GM19463 (cell line): ENCODE measurements at regions not wholly inside any gene's neighbourhood (a gene's known extent, or its start where the extent isn't known, plus 50 kb on each side); places are given as distances from the start of the nearest gene placed in this dataset.

Experiments
- ATAC-seq: cut with Tn5 transposase; IDR thresholded peaks from one replicate; pipeline ENCODE4 v1.9.1; 2021; ENCODE audit warnings: mild to moderate bottlenecking, moderate library complexity; ENCODE audit not compliant: unreplicated experiment

DNA sequence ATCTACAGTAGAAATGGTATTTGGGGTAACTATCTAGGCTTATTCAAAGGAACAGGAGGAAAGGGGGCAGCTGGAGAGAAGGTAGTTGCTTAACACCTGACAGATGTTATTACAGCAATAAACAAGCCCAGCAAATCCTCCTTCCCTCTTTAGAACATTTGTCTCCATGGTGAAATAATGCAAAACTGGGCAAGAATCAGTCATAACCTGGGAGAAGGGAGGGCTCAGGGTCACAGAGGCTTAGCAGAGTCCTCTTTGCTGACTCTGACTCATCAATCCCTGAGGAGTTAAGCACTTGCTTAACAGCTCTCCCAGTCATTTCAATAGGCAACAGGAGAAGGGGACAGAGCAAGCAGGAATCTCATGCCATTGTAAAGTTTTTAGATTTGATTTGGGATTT is 230.3 kb downstream of the IBTK start:
- ATAC-seq, result no peak

DNA sequence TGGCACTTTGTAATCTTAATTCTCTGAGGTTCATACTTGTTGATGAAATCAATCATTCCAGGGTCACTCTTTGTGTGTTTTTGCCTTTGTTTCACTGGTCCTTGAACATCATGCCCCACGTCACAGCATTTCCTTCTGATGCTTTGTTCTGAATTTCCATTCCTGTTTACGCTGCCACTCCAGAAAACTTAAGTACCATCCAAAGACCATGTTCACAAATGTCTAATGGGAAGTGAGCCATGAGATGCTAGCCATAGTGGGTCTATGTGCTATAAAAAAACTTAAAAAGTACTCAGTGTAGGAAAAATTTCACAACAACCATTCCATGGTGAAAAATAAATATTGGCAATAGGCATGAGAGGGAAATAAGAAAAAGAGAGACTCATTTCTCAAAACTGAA is 232.0 kb downstream of the IBTK start:
- no peak for ATAC-seq

DNA sequence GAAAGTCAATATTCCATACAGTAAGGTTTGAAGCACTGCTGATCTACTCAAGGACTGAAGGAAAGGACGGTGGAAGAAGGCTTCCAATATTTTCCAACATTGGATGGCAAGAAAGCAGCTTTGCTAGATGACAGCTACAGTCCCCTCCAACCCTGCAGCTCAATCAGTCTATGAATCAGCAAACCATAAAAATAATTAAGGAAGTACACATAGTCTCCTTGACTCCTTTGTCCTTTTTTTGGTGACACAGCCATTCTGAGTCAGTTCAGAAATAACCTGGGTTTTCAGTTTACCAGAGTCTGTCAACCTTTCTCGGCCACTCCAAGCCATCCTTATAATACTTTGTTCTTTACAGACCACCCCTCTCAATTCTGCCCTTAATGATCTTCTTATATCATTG is 232.5 kb downstream of the IBTK start:
- no peak for ATAC-seq

DNA sequence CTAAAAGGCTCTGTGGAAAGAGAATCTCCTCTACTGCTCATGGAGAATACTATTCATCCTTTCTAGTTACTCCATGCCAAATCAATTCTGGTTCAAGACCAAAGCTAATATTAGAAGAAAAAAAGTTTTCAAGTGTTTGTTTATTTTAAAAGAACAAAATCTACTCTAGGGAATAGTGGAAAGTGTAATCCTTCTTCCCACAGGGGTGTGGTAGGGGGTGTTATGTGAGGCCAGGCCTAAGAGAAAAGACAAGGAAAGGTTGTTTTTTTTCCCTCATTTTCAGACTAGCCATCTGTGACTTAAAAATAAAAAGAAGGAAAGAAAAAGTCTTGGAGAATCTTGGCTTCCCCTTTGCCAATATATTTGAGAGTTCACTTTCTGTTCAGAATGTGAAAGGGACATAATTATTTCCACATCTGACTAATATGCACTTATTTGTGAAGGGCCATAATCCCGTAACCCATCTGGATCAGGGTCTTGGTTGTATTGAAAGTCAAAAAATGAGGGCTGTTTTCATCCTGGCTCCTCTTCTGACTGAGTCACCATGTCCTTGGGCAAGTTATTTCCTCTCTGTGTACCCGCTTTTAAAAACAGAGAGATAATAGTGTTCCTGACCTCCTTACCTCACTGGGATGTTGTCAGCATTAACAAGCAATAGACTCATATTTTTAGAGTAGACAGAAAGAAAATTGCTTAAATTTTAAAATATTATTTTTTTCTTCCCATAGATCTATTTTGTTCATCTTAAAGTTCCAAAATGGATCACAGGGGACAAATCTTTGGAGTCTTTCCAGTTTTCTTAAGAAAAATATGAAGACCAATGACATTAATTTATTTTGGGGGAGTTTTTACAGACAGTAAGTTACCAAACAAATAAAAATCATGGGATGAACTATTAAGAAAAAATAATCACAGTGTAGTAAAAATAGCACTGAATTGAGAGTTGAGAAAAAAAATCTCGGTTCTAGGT is 233.7 kb downstream of the IBTK start:
- ATAC-seq, result no peak

DNA sequence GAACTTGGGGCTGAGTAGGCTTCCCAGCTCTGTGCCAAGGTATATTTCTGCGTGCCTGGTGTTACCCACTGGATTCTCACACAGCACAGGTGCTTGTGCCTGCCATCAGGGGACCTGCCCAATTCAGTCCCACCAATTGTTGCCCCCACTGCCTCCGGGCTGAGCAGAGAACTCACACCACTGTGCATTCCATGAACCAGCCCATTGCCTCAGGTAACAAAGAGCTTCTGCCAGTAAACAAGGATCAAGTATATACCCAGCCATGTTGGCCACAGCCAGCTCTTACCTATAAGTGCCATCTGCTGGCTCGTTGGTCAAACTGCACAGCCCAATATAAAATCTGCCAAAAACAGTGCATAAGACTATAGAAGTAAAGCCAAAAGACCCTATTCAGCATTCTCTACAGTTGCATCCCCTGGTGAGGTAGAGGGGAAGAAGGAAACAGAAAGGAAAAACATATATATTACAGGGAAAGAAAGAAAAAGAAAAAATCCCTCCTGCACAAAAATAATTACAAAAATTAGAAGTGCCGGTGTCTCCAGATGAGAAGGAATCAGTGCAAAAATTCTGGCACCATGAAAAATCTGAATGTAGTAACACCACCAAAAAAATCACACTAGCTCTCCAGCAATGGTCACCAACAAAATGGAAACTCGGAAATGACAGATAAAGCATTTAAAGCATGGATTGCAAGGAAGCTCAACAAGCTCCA is 241.4 kb downstream of the IBTK start:
- ATAC-seq, result peak; percentile 77

DNA sequence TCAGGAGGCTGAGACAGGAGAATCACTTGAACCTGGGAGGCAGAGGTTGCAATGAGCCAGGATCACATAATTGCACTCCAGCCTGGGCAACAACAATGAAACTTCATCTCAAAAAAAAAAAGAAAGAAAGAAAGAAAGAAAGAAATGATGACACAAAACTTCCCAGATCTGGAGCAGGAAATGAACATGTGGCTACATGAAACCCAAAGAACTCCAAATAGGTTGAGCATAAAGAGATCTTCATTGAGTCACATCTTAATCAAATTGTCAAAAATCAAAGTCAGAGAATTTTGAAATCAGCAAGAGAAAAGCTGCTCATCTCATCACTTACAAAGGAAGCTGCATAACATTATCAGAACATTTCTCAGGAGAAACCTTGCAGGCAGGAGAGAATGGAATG is 247.0 kb downstream of the IBTK start:
- ATAC-seq, result no peak

DNA sequence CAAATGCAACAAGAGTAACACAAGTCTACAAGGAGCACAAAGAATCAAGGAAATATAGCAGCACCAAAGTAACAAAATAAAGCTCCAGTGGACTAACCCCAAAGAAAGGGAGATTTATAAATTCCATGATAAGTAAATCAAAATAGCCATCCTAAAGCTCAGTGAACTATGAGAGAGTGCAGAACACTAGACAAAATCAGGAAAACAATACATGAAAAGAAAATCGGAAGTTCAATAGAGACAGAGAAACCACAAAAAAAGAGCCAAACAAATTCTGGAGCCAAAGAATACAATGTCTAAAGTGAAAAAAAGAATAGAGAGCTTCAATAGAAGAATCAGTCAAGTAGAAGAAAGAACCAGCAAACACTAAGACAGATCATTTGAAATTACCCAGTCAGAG is 247.3 kb upstream of the TENT5A start:
- no peak for ATAC-seq

DNA sequence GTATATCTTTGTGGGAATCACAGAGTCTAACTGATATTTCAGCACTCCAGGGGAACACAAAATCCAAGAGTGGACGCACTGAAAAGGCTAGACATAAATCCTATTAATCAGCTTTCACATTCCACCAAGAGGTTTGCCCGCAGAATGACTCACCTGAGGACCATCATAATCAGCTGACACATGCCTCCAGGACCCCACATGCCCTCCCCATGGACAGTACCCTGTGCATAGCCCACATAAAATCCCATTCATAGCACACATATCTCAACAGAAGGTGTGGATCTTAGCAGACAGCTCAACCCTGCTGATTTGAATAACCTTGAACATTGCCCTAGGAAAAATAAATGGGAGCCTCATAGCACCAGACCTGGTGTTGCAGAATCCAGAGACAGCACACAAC is 246.8 kb upstream of the TENT5A start:
- ATAC-seq, result no peak

DNA sequence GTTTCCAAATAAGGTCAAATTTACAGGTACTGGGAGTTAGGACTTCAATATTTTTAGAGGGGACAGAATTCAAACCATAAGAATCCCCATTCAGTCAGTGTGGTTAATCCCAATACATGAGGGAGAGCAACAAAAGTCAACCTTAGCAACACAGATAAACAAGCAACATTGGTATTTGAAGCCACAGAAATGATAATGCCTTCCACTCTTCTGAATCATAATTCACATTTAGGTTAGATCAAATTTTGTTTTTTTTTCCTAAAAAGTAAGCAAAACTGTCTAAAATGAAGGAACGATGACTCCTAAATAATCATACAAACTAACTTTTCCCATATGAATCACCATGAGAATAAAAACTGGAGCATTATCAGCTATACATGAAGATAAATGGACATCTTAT is 246.0 kb upstream of the TENT5A start:
- ATAC-seq, result no peak

DNA sequence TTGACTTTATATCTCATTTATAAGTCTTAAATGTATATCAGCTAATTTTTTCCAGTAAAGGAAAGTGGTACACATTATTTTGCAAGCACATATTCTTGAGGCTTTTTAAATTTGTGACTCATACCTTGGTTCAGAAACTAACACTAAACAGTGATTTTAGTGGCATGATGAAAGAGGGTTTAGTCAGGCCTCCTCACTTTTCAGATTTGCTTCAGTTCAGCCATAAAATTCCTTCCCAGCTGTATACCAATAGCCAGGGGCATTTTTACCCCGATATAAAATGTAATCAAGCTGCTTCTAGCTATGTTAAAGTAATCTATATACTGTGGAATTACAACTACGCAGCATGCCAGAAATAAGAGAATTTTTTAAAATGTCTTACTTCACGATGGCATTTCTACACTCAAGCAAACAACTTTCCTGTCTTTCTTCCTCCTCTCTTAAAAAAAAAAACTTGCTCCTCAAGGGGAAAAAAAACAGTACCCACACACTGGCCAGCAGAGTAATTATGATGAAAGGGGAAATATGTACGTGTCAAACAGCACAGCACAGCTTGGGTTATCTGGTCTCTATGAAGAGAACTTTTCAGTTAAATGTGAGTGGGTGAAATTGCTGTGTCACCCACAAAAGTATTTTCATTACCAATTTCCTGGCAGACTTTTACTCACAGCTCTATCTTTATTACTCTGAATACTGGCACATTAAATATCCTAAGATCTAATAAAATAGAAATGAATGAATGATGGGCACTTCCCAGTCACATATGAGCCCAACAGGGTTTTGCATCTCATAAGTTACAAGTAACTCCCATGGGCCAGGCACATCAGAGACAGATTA is 244.8 kb upstream of the TENT5A start:
- ATAC-seq, result peak; percentile 65

DNA sequence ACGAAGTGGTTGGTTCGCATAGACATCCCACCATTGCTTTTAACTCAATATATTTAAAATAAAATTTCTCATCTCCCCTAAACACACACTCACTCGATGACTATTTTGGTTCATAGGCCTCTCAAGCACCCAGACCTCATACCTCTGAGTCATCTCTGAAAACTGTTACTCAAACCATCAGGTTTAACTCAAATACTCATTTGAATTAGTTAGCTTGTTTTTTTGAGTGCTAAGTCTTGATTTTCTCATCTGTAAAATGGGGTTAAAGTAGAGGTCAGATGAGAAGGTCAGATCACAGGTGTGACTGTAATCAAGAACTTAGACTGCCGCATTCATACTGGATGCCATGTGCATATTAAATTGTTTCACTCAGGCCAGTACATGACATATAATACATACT is 243.9 kb upstream of the TENT5A start:
- ATAC-seq, result peak; percentile 55

DNA sequence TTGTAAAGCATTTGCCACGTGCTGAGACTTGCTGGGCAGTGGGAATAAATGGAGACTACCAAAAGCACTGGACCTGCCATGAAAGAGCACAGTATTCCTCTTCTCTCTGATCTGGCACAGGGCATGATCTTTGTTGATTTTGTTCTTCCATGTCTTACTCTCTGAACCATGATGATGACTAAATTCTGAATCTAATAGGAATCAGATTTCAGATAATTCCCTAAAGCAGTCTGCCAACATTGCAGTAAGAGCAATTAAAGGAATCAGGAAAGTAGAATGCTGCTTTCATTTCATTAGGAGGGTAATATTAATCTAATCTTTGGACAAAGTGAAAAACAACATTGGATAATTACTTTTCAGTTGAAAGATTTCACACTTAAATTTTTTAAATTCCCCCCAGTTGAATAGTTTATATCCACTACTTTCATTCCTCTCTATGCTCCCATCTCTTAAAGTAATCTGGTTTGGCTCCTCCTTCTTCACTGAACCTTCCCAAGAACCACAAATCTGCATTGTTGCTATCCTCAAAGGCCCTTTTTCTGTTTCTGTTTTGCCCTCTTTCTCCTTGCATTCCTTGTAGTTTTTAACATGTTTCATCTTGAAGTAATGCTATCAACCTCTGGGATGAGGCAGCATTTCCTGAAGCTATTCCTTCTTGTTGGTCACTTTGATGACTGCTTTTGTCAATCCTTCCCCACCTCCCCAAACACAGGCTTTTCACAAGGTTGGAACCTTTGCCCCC is 243.2 kb upstream of the TENT5A start:
- ATAC-seq, result no peak

DNA sequence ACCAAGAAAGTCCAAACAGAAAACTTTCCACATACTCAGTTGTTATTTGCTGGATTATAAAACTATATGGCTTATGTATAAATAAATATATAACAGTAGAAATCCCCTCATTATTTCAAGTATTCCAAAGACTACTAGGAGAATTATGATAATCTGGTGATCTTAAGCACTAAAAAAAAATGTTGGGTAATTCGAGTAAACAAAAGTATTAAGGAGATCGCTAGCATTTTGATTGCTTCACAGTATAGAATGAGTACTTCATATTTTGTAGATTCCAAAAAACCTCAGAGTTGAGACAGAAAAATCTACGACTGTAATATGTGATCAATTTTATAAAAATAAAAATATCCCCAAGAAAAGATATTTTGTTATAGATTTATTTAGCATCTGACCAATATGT is 236.4 kb upstream of the TENT5A start:
- ATAC-seq, result no peak

DNA sequence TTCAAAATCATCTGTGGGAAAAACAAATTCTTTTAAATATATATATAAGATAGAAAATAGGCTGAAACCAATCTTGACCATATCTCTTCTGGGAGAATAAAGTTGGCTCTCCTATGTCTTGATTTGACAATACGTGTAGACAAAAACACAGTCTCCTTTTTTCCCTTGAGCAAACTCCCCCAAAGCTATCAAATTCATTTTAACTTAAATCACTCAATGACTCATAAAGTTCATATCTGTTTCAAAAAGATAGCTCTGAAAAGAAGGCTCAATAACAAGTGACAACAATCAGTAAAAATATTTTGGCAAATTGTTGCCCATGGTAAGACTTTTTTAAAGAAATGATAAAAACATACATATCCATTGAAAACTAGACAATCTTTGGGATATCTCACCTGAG is 236.0 kb upstream of the TENT5A start:
- ATAC-seq, result no peak

DNA sequence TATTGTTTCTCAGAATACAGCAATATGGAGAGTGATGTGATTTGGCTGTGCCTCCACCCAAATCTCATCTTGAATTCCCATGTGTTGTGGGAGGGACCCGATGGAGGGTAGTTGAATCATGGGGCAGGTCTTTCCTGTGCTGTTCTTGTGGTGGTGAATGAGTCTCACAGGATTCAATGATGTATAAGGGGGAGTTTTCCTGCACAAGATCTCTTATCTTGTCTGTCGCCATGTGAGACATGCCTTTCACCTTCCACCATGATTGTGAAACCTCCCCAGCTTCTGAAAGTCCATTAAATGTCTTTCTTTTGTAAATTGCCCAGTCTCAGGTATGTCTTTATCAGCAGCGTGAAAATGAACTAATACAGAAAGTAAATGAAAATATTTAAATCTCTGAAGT is 234.8 kb upstream of the TENT5A start:
- no peak for ATAC-seq

DNA sequence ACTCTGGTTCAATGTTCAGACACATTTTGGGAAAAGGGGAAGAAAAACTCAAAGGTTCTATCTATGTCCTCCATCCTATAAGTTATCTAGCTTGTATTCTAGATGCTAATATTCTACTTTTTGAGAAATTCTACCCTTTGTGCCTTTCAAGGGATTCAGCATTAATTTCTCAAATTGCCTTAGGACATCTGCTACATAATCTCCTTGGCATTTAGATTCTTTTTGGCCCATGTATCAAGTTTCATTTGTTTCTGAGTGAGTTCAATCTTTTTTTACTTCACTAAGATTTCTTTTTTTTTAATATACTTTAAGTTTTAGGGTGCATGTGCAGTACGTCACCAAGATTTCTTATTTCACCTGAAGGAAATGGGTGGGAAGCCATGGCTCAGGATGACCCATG is 232.7 kb upstream of the TENT5A start:
- no peak for ATAC-seq

DNA sequence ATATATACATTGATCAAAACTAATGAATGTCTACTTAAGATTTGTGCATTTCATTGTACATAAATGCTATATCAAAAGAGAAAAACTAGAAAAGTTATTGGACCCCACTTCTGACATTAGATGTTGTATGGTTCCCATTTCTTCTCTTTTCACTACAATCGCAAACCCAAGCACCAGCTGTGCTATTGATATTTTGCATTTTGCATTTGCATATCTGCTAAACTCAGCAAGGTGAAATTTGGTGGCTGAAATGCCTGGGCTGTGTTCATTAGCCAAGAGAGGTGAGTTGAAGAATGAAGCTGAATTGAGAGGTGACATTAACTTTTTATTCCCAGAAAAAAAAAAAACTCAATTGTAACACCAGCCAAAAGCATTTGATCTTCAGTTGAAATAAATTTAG is 232.1 kb upstream of the TENT5A start:
- ATAC-seq, result peak; percentile 56

DNA sequence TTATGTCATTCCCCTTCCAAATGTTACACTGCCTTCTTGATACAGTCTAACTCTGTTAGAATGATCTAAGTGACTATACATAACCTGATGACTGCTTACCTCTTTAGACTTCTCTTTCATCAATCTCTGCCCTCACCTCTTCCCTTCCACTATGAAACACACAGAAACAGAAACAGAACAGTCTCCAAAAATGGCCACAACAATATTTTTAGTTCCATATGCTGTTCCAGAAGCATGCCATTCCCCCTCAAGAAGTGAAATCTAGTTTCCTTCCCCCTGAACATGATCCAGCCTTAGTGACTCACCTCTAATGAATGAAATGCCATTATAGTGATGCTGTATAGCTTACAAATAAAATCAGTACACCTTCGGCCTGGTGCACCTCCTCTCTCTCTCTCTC is 229.3 kb upstream of the TENT5A start:
- ATAC-seq, result no peak

DNA sequence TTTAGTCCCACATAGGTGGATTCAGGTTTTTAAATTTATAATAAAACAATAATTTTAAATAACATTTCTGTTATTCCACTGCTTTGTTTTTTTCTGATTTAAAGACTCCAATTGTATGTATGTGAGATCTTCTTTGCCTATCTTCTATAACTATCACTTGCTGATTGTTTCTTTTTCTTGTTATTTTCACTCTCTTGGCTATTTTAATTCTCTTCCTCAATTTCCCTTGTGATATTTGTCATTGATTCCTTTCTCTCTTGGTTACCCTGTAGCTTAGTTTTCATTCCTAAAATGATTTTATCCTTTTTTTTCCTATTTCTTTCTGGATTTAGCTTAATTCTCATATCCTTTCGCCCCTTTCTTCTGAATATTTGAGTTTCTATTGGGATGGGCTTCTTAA is 227.3 kb upstream of the TENT5A start:
- ATAC-seq, result no peak

DNA sequence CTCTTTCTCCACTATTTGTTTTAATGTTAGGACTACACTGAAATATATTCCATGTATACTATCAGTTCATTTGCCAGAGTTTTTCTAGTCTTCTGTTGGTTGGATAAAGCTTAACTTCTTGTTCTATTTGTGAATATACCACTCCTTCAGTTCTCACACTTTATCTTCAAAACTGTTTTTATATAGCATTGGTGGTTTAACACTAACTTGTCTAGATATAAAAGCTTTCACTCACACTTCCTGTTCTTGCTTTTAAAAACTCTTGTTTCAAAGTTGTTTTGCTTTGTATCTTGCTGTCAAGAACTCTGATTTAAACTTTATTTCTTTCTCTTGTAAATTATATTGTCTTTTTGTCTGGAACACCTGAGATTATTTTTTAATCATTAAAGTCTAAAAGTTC is 226.8 kb upstream of the TENT5A start:
- no peak for ATAC-seq

DNA sequence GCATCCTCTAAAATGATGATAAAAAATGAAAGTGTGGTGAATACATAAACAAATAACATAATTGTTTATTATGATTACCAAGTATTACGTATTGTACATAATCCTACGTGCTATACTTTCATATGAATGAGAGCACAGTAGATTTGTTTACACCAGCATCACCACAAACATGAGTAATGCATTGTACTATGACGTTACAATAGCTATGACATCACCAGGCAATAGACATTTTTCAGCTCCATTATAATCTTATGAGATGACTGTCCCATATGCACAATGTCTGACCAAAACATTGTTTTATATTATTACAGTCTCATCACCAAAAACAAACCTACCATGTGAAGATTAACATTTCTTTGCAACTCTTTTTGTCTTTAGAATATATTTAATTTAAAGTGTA is 225.7 kb upstream of the TENT5A start:
- no peak for ATAC-seq
